RPMI8226 (cell line): ENCODE measurements at regions not wholly inside any gene's neighbourhood (a gene's known extent, or its start where the extent isn't known, plus 50 kb on each side); places are given as distances from the start of the nearest gene placed in this dataset.

ENCODE experiments used
- DNase-seq: peaks from one replicate; pipeline ENCODE4 v3.0.0-alpha.2; 2015

GRCh38 chr5:4348919-4349318 lies 753.3 kb downstream of the IRX1 start:
- DNase-seq, result no peak

- no peak for DNase-seq
Observed at GRCh38 chr5:4356201-4356600, 760.6 kb downstream of the IRX1 start.

- DNase-seq, result no peak
Observed at GRCh38 chr5:4359847-4360246, 764.2 kb downstream of the IRX1 start.

GRCh38 chr5:4361753-4362152 lies 766.1 kb downstream of the IRX1 start:
- DNase-seq, result no peak

- DNase-seq, result no peak
Observed at GRCh38 chr5:4362411-4362810, 766.8 kb downstream of the IRX1 start.

GRCh38 chr5:4363045-4363444 lies 767.4 kb downstream of the IRX1 start:
- DNase-seq, result no peak

- no peak for DNase-seq
Observed at GRCh38 chr5:4366628-4367027, 771.0 kb downstream of the IRX1 start.

- no peak for DNase-seq
Observed at GRCh38 chr5:4370218-4370617, 769.9 kb upstream of the ADAMTS16 start.

GRCh38 chr5:4372481-4372880 lies 767.6 kb upstream of the ADAMTS16 start:
- DNase-seq, result no peak

- DNase-seq, result no peak
Observed at GRCh38 chr5:4373051-4373820, 766.9 kb upstream of the ADAMTS16 start.

GRCh38 chr5:4374866-4375265 lies 765.3 kb upstream of the ADAMTS16 start:
- no peak for DNase-seq

- no peak for DNase-seq
Observed at GRCh38 chr5:4375640-4376039, 764.5 kb upstream of the ADAMTS16 start.

- no peak for DNase-seq
Observed at GRCh38 chr5:4383102-4383501, 757.0 kb upstream of the ADAMTS16 start.

- DNase-seq, result no peak
Observed at GRCh38 chr5:4383518-4384198, 756.5 kb upstream of the ADAMTS16 start.

GRCh38 chr5:4384649-4385048 lies 755.5 kb upstream of the ADAMTS16 start:
- DNase-seq, result no peak

GRCh38 chr5:4386152-4386551 lies 754.0 kb upstream of the ADAMTS16 start:
- DNase-seq, result no peak

- DNase-seq, result no peak
Observed at GRCh38 chr5:4387290-4387689, 752.8 kb upstream of the ADAMTS16 start.

GRCh38 chr5:4395752-4396151 lies 744.4 kb upstream of the ADAMTS16 start:
- DNase-seq, result no peak

GRCh38 chr5:4405614-4406219 lies 734.4 kb upstream of the ADAMTS16 start:
- DNase-seq, result no peak

GRCh38 chr5:4410151-4410550 lies 730.0 kb upstream of the ADAMTS16 start:
- DNase-seq, result no peak

- no peak for DNase-seq
Observed at GRCh38 chr5:4411664-4412063, 728.5 kb upstream of the ADAMTS16 start.

- DNase-seq, result no peak
Observed at GRCh38 chr5:4413996-4414395, 726.1 kb upstream of the ADAMTS16 start.

- DNase-seq, result no peak
Observed at GRCh38 chr5:4418084-4418483, 722.0 kb upstream of the ADAMTS16 start.

GRCh38 chr5:4419281-4419680 lies 720.8 kb upstream of the ADAMTS16 start:
- DNase-seq, result no peak
